Mammary epithelial cell (primary cell): ENCODE measurements at regions not wholly inside any gene's neighbourhood (a gene's known extent, or its start where the extent isn't known, plus 50 kb on each side); places are given as distances from the start of the nearest gene placed in this dataset.

Experiments used
- EZH2 ChIP-seq: IDR thresholded peaks from 2 replicates; pipeline ENCODE4 v1.6.1; 2012; ENCODE audit warnings: low read length, inconsistent platforms, borderline replicate concordance
- TF ChIP-seq, protein P1 (sequence below), 2 donors: IDR thresholded peaks in 1 of 2; conservative IDR thresholded peaks in 1 of 2; 2 replicates each; pipeline ENCODE4 v1.5.1; 2011 to 2012; ENCODE audit warnings: inconsistent platforms in 2 of 2, low read length in 2 of 2, mild to moderate bottlenecking in 2 of 2, control low read depth in 1 of 2, low read depth in 1 of 2; ENCODE audit not compliant: insufficient read depth in 1 of 2; ENCODE audit errors: extremely low read depth in 1 of 2

DNA sequence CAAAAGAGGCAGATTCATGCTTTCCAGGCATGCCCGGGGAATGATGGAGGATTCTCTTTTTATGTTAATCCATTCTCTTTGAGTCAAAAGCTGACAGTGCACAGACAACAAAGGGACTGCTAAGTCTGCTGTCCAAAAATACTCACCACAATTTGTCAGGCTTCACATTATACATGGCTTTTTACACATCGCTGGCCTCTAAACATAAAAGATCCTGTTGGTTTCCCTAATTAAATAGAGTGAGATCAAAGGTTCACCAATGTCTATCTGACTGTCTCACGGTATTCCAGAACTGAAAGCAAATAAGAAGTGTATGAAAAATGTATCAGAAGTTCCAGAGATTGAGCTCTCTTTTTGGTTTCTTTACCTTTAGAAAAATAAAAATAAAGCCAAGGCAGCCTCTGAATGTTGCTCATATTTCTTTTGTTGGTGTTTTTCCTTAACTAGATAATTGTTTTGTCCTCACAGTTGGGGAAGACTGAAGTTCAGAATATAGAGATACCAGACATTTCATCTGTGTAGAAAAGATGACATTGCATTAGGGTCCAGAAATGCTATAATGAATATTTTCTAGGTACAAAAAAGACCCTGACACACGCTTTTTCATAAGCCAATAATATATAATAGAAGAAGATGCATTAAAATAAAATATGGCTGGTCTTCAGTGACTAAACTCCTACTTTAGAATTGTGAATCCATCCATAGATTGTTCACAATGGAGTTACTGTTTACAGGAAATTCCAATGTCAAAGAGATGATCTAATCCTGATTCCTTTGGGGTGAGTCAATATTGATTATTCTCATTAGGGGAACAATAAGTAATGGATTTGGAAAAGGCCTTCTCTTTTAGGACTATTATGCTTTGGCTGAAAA is 688.2 kb upstream of the CDH6 start:
- TF ChIP-seq, protein P1, sequence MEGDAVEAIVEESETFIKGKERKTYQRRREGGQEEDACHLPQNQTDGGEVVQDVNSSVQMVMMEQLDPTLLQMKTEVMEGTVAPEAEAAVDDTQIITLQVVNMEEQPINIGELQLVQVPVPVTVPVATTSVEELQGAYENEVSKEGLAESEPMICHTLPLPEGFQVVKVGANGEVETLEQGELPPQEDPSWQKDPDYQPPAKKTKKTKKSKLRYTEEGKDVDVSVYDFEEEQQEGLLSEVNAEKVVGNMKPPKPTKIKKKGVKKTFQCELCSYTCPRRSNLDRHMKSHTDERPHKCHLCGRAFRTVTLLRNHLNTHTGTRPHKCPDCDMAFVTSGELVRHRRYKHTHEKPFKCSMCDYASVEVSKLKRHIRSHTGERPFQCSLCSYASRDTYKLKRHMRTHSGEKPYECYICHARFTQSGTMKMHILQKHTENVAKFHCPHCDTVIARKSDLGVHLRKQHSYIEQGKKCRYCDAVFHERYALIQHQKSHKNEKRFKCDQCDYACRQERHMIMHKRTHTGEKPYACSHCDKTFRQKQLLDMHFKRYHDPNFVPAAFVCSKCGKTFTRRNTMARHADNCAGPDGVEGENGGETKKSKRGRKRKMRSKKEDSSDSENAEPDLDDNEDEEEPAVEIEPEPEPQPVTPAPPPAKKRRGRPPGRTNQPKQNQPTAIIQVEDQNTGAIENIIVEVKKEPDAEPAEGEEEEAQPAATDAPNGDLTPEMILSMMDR (conservative IDR thresholded peaks at IDR 0.05 in 1 of 2, IDR thresholded peaks at IDR 0.05 in 1 of 2; ENCODE audit: extremely low read depth in 1 of 2, insufficient read depth in 1 of 2, low read depth in 1 of 2, low read length in 2 of 2), result no peak
- no peak for TF ChIP-seq EZH2
